Inflammatory macrophage treated with lipopolysaccharide for 1 hour (primary cell): ENCODE measurements at regions not wholly inside any gene's neighbourhood (a gene's known extent, or its start where the extent isn't known, plus 50 kb on each side); places are given as distances from the start of the nearest gene placed in this dataset.
A peak's percentile ranks its signal among the peaks of the same experiment; 100 is the strongest.

Experiments used
- DNase-seq, 2 donors: peaks; one replicate each; pipeline ENCODE4 v3.0.0-alpha.2; 2020 to 2022

GRCh38 chr3:193970773-193971206 is 165.2 kb upstream of the HES1 start:
- DNase-seq = peak; percentile 29 to 55

DNA sequence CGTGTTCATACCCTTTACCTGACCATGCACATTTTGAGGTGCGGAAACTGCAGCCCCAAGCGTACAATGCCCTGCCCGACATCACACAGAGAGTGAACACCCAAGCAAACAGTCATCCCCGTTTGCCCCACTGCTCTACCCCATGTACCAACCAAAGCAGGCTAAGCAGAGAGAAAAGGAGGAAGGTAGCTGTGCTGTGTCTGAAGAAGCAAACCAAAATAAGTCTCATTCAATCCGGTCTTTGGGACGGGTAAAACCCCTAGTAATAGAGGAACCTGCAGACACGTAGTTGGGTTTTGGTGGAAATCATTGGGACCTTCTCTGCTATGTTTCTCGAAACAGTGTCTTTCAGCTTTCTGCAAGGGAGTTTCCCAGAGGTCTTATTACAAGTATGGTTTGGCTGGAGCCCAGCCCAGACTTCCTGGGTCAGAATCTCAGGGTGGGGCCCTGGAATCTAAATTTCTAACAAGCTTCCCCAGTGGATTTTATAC is 164.6 kb upstream of the HES1 start:
- DNase-seq = peak; percentile 72 to 82

DNA sequence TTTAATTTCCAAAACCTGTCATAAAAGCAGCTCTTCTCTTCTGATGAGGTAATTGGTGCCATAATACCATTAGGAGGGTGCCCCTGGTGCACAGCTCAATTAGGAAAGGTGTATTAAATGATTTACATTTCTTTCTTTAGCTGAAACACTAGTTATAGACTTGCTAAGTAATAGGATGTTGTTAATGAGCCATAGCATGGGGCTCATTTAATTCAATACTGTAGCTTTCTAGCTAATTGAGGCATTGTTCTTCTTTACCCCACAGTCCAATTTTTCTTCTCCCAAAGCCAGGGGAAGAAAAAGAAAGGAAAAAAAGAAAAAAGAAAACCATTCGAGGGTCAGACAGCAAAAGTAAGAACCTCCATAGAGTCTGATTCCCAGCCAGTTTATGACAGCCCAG is 164.0 kb upstream of the HES1 start:
- DNase-seq = no peak

- no peak for DNase-seq
Observed at GRCh38 chr3:193972832-193973231, 163.1 kb upstream of the HES1 start.

DNA sequence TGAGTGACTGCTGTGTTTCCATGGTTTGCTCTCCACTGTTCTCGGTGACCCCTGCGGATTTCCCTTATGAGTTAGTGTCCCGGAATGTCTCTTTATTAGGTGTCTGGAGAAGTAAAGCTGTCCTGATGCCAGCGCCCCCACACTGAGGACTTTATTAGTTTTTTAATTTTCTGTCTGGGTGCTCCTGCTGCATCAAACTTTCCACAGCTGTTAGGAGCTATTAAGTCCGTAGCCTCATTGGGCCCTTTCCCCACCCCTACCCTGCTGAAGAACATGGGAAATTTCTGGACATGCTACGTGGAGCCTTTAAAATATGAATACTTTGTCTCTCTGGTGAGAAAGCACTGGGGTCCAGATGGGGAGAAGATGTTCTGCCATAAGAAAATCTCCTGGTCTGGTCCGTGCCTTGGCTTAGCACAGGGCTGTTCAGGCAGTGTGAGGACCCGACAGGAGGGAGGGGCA is 161.7 kb upstream of the HES1 start:
- DNase-seq = no peak

DNA sequence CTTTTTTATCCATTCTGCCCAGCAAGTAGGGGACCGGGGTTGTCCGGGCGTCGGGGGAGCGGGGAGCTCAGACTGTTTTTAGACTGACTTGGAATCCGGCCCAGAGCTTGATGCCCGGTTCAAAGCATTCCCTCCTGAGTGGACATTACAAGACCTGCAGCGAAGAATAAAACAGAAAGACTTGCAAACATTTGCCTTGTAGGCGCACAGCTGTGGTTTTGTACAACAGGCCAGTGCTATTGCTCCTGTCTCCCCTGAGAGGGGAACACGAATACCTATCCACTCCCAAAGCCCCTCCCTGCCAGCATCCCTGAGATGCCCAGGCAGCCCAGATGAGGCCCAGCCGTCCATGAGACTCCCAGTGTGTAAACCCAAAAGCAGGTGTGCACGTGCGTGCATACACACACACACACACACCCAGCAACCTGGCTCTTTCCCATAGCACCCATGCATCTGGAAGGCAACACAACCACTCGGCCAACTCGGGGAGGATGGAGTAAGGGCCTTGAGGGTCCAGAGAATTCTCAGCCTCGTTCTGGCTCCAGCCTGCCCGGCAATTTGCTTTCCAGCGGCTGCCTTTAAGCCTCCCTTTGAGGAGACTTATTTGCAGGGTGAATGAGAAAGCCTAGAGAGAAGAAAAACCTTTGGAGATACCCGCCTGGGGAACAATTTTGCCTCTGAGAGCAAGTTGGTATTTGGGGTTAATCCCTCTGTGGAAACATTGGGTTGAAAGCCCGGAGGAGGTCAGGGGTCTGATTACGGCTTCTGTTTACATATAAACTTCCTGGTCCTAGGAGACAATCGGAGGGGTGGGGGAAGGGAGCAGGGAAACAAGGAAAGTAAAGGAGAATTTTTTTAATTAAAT is 161.0 kb upstream of the HES1 start:
- no peak for DNase-seq

GRCh38 chr3:193977622-193978021 is 158.3 kb upstream of the HES1 start:
- DNase-seq = peak; percentile 51 to 75

DNA sequence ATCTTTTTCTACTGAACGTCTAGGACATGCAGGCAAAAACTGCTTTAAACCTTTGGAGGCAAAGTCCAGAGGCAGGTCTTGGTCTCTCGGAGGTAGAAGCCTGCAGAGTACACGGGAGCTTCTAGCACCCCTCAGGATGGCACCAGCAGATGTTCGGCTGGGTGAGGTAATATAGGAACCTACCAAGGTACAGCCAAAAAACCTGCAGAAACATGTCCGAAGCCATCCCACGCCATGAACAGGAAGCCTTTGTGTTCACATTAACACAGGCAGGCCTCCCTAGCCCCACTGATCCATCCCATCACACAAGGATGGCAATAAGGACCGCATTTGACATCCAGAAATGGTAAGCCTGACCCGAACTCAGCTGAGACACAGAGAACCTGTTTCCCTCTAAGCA is 157.9 kb upstream of the HES1 start:
- no peak for DNase-seq

- DNase-seq = peak; percentile 64 to 85
Observed at GRCh38 chr3:193978486-193978885, 157.5 kb upstream of the HES1 start.

DNA sequence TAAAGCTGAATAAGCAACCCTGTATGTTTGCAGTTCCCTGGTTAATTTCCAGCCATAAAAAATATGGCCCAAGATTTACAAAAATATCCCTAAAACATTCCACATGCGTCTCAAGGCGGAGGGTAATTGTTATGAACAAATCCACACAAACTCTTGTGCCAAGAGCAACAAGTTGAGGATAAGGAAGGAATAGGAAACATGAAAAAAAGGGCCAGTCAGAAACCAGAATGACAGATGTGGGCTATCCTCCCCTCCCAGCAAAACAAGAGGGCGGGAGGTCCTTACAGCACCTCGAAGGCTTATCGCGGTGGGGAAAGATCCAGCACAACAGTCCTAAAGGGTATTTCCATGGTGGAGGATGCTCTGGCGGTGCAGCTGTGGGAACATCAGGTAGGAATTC is 155.6 kb upstream of the HES1 start:
- DNase-seq = no peak

GRCh38 chr3:193980905-193981304 is 155.0 kb upstream of the HES1 start:
- no peak for DNase-seq

DNA sequence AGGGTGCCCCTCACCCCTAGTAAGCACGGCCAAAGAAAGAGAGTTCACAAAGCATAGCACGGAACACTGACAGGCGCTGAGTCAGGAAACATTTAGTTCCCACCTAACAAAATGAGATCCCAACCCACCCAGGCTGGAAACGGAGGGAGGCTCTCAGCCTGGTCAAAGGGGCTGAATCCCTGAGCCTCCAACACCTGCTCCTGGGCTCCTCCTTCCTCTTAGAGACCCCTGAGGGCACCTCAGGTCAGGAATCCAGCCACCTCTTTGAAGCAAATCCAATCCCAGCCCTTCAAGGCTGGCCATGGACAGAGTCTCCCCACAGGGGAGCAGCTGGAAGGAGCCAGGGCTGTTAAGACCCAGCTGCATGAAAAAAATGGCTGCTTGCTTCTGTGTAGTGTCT is 154.4 kb upstream of the HES1 start:
- DNase-seq = no peak

DNA sequence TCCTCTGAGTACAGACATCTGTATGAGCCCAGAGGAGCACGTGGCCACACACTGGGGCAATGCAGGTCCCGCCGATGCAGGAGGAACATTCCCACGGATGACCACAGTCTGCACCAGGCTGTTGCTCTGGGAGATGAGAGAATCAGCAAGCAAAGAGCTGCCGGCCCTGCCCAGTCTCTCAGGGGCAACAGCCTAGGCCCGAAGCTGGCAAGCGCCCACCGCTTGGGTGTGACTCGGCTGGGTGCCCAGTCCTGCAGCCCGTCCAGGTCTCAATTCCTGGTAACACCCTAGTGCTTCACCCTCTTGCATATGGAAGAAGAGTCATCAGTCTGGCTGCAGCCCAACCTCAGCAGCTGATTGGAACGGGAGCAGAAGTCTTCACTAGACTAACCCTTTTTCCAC is 153.7 kb upstream of the HES1 start:
- DNase-seq = no peak

DNA sequence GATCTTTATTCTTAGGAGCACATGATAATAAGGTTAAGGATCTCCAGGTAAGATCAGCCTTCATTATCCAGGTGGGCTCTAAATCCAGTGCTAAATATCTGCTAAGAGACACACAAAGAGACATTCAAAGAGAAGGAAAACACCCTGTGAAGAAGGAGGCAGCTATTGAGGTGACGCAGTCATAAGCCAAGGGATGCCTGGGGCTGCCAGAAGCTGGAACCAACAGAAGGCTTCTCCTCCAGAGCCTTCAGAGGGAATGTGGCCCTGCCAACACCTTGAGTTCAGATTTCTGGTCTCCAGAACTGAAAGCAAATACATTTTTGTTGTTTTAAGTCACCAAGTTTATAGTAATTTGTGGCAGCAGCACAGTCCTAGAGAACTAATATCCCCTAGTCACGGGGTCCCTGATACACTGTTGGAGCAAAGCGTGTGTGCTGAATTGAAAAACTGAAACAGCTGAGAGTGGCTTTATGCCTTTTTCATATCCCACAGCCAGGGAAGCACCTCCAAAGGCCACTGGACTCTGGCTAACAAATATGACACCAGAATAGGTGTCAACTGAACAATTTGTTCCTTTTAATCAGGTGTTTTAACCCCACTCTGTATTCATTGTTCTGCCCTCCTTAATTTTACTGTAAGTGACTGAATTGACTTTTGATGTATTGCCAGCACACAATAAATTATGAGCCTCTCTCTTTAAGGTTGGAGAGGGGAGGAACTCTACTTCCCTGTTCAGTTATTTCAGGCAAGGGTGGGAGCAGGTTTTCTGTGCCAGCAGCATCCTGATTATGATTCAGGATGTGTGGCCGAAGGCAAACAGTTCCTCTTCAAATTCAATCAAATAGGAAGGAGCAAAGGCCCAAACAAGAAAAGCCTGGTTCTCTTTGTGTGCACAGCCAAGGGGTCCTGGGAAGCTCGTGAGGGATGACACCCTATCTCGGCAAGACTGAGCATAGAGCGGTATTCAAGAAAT is 151.8 kb upstream of the HES1 start:
- DNase-seq = no peak

- peak; percentile 79 to 80 for DNase-seq
Observed at GRCh38 chr3:193984876-193985275, 151.1 kb upstream of the HES1 start.

DNA sequence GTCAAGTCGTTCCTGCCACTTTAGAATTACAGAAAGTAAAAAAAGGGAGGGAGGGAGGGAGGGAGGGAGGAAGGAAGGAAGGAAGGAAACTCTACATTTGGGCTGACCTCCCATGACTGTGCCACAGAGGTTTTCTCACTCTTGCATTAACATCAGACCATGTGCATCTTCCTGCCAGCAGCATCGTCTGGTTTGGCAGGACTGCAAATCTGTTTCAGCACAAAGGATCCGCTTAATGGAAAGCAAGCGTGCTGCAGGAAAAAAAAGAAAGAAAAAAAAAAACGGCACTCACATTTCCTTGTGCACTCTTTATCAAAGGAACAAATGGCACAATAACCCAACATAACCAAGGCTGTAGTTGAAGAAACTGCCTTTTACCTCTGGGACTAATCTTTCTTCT is 148.8 kb upstream of the HES1 start:
- DNase-seq = no peak

DNA sequence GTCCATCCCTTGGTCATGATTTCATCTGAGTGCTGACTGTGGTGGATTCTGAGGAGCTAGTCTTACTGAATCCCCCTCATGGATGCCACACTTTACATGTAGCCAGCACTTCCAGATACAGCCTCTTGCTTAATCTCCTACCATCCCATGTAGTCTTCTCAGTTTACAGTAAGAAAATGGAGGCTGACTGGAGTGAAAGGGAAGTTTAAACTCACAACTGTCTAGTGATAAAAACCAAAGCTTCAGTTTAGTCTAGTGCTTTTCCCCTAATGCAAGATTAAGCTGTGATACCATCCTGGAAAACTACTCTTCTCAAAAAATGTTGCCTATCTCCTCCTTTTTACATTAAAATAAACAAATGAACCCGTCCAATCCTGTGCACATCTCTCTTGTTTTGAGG is 146.8 kb upstream of the HES1 start:
- DNase-seq = no peak

DNA sequence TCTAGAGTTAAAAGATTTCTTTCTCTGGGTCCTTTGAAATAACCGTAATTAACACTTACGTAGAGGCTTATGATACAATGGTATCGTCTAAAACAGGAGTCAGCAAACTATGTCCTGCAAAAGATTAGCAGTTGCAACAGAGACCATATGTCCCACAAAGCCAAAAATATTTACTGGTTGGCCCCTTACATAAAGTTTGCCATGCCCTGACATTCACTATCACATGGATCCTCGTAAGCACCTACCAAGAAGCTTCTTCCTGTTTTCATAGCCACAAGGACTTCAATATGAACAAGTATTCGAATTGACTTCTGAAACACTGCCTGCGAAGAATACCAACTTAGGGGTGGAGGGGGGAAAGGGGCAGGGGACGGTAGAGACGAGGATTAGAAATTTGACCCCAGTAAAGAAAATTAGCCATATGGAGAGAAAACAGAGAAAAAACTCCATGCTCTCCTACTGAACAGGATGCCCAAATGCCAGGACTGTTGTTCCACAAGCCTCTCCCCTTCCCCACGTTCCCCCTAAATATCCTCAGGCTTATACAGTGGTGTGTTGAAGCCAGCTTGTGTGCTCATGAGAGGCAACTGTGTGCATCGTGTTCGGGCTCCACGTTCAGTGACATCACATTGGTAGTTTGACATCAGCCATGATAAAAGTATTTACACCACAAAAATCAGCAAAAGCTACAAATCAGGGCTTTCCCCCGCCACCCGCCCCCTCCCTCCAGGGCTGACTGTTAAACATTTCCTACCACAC is 144.1 kb upstream of the HES1 start:
- DNase-seq = peak in 1 of 2 donors; percentile 71

- DNase-seq = no peak
Observed at GRCh38 chr3:193992425-193993037, 143.4 kb upstream of the HES1 start.

DNA sequence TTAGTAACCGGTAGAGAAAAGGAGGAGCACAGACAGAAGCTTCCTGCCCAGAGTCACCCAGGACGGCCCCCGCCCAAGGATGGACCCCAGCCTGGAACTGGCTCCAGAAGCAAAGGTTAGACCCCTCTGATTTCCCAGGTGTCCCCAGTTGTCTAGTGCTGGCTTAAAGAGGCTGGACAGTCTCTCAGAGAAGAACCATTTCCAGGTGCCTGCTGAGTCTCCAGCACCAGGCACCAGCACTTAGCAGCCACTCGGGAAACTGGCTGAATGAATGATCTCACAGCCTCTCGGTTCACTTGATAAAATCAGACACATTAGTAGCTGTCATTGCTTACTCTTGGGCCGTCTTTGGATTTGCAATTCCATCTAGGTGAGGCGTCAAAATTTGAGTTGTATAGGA is 139.7 kb upstream of the HES1 start:
- no peak for DNase-seq

DNA sequence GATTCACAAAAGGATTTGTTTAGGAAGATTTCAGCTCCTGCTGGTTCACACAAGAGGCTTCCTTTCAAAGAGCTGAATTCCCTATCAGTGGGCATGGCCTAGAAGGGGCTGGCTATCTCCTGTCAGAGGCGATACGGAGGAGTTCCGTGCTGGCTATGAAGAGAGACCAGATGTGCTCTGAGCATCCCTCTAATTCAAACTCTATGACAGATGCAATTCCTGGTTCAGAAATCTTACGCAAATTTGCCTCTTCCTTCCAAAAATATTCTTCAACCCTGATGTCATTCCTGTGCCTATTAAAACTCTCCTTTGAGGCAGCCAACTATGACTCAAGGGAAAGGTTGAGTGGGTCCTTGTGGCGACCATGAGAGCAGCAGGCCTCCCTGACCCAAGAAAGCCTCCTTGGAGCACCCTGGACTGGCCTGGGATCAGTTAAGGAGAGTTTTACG is 139.3 kb upstream of the HES1 start:
- no peak for DNase-seq
